ENCODE measurements at regions not wholly inside any gene's neighbourhood (a gene's known extent, or its start where the extent isn't known, plus 50 kb on each side); places are given as distances from the start of the nearest gene placed in this dataset.
"Not testable (repeated sequence)": the region's sequence is repeated elsewhere in the genome, so short reads cannot be mapped to it uniquely, and the experiment has no call there.

DNA sequence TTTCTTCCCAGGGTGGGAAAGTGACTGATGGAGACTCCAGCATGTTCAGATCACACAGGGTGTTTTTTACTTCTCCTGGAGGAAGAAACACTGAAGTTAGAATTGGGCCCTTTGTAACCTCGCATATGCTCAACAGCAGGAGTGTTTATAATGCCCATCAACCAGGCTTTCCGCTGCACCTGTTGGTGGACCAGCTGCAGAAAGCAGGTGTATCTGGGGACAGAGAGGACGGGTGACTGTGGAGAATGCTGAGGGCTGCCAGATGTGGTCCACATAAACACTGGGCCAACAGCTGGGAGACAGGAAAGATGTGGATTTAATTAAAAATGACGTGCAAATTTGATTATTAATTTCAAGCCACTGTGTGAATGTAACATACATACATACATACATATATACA is 335.5 kb upstream of the SPRED2 start:
- Mint-ChIP-seq H3K4me3 (no peak overlapping the region), H3K27ac (no peak overlapping the region), H3K4me1 (no peaks in the 10 kb centered on the region), H3K9me3 (peaks cover 0 to 5% (median 0%) of the 10 kb centered on the region in 6 donors), H3K27me3 (ENCODE audit: low read depth in 3 of 3) (peaks cover 1 to 5% (median 2%) of the 10 kb centered on the region in 3 donors), H3K36me3 (no peaks in the 10 kb centered on the region)
- no peak for DNase-seq

DNA sequence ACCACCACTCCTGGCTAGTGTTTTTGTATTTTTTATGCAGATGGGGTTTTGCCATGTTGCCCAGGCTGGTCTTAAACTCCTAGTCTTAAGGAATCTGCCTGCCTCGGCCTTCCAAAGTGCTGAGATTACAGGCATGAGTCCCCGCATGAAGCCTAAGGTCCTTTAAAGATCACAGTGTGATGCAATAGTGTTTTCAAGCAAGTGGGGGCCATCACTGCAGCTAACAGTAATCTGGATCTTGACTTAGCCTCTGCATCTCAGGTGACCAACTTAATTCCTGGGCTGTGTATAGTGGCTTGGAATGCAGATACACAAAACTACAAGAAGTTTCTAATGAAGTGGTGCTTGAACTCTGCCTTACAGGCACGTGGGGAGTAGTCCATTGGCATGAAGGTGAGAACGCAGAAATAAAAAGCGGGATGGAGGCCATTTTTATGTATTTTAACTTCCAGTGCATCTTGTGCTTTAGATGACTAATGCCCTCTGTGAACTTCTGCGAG is 334.4 kb upstream of the SPRED2 start:
- Mint-ChIP-seq H3K9me3 (peaks cover 0 to 5% (median 0%) of the 10 kb centered on the region in 6 donors), H3K27ac (no peak overlapping the region), H3K4me1 (no peaks in the 10 kb centered on the region), H3K27me3 (ENCODE audit: low read depth in 3 of 3) (peaks cover 1 to 5% (median 2%) of the 10 kb centered on the region in 3 donors), H3K4me3 (no peak overlapping the region), H3K36me3 (no peaks in the 10 kb centered on the region)
- DNase-seq, result no peak

DNA sequence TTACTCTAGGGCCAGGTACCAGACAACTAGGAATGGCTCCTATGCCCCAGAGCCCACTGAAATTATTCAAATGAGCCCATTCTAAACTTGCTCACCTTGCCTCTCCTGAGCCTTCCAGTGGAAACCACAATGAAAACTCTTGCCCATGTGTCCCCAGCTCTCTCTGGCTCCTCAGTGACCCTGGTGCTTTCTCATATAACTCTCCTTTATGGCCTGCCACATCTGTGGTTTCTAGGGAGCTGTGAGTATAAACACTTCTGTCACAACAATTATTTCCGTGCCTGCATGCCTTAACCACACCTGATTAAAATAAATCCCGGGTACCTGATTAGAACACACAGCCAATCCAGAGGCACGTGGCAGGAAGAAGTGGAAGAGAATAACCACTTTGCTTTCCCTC is 333.0 kb upstream of the SPRED2 start:
- H3K36me3 Mint-ChIP-seq, result no peaks in the 10 kb centered on the region
- H3K9me3 Mint-ChIP-seq, result peaks cover 0 to 5% (median 0%) of the 10 kb centered on the region in 6 donors
- no peaks in the 10 kb centered on the region for H3K4me1 Mint-ChIP-seq
- H3K27ac Mint-ChIP-seq, result no peak overlapping the region
- peaks cover 0 to 5% (median 1%) of the 10 kb centered on the region in 3 donors for H3K27me3 Mint-ChIP-seq (ENCODE audit: low read depth in 3 of 3)
- no peak overlapping the region for H3K4me3 Mint-ChIP-seq
- no peak for DNase-seq

DNA sequence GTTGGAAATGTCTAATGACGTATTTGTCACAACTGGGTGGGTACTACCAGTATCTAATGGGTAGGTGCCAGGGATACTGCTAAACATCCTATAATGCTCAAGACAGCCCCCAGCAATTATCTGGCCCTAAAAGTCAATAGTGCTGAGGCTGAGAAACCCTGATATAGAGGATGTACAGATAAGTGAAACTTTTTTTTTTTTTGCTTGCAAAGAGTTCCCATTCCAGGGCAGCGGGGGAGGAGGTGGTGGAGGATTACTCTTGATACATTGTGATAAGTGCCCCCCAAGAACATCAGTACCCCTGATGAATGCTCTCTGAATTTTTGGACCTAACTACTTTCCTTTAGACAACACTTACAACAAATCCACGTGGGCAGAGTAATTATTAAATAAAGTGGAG is 329.7 kb upstream of the SPRED2 start:
- H3K36me3 Mint-ChIP-seq, result no peaks in the 10 kb centered on the region
- H3K27ac Mint-ChIP-seq, result no peak overlapping the region
- peaks cover 0 to 1% (median 0%) of the 10 kb centered on the region in 3 donors for H3K27me3 Mint-ChIP-seq (ENCODE audit: low read depth in 3 of 3)
- DNase-seq, result no peak
- no peak overlapping the region for H3K4me3 Mint-ChIP-seq
- H3K4me1 Mint-ChIP-seq, result no peaks in the 10 kb centered on the region
- H3K9me3 Mint-ChIP-seq, result peaks cover 0 to 13% (median 3%) of the 10 kb centered on the region in 6 donors

DNA sequence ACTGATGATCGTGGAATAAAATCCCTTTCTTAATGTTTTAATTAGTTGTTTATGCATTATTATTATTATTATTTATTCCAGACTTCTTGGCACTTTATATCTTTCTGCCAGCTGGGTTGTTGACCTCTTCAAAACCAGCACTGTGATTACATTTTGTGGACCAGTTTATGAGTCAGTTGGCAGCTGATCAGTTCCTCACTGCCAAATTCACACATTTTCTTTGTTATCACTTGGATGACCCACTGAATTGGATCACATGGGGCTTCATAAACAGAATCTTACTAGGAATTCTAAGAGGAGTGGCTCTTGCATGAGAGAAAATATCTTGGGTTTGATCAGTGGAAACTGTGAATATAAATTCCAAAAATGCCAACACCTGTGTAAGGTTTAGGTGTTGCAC is 321.8 kb upstream of the SPRED2 start:
- no peak overlapping the region for H3K27ac Mint-ChIP-seq
- H3K9me3 Mint-ChIP-seq, result peaks cover 0 to 15% (median 4%) of the 10 kb centered on the region in 6 donors
- H3K36me3 Mint-ChIP-seq, result no peaks in the 10 kb centered on the region
- H3K4me3 Mint-ChIP-seq, result no peak overlapping the region
- H3K27me3 Mint-ChIP-seq (ENCODE audit: low read depth in 3 of 3), result peaks cover 0 to 4% (median 2%) of the 10 kb centered on the region in 3 donors
- no peaks in the 10 kb centered on the region for H3K4me1 Mint-ChIP-seq
- no peak for DNase-seq

DNA sequence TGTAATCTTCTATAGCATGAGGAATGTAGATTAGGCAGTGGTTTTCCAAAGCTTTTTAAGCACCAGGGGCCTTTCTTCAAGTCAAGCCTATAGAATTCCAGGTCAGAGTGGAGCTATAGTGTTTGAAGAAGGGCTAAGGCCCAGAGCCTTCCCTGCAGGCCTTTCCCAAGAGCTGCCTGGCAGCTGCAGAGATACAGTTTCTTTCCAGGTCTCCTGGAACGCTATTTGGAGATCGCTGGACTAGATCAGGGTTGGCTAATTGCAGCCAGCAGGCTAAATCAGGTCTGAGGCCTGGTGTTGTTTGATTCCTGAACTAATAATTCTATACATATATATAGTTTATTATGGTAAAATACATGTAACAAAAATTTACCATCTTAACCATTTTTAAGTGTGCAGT is 319.0 kb upstream of the SPRED2 start:
- H3K27ac Mint-ChIP-seq, result no peak overlapping the region
- no peak overlapping the region for H3K4me3 Mint-ChIP-seq
- H3K27me3 Mint-ChIP-seq (ENCODE audit: low read depth in 3 of 3), result peaks cover 0 to 4% (median 2%) of the 10 kb centered on the region in 3 donors
- peaks cover 0 to 5% (median 0%) of the 10 kb centered on the region in 6 donors for H3K9me3 Mint-ChIP-seq
- DNase-seq, result no peak
- H3K36me3 Mint-ChIP-seq, result no peaks in the 10 kb centered on the region
- H3K4me1 Mint-ChIP-seq, result no peaks in the 10 kb centered on the region

DNA sequence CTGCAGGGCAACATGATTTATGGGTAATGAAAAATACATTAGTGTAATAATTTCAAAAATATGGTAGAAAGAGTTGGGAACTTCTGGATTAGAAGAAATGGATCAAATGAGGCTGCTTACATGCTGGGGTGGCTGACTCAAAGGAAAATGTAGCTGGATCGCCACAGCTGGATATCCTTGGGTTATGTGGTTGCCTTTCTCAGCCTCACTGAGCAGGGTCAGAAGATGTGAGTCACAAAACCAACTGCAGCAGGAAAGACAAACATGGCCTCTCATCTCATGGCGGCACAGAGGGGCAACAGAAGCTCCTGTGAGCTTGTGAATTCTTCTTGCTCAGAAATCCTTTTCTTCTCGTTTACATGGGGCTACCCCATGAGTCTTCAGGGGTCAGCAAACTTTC is 317.1 kb upstream of the SPRED2 start:
- Mint-ChIP-seq H3K9me3 (peaks cover 0 to 2% (median 0%) of the 10 kb centered on the region in 6 donors), H3K36me3 (no peaks in the 10 kb centered on the region), H3K27me3 (ENCODE audit: low read depth in 3 of 3) (peaks cover 0 to 4% (median 2%) of the 10 kb centered on the region in 3 donors), H3K4me3 (no peak overlapping the region), H3K27ac (no peak overlapping the region), H3K4me1 (no peaks in the 10 kb centered on the region)
- no peak for DNase-seq

DNA sequence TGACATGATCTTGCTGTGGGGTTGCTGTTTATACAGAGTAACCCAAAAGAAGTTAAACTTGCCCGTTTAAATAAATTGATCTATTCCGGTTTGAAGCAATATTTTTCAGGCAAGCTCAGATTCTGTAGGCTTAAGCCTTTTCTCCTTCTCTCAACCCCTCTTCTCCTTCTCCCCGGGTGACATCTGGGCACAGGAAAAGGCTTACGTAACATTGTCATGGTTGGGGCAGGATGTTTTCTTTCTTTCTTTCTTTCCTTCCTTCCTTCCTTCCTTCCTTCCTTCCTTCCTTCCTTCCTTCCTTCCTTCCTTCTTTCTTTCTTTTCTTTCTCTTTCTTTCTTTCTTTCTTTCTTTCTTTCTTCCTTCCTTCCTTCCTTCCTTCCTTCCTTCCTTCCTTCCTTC is 315.5 kb upstream of the SPRED2 start:
- H3K9me3 Mint-ChIP-seq; H3K27ac Mint-ChIP-seq; DNase-seq; H3K27me3 Mint-ChIP-seq (ENCODE audit: low read depth in 3 of 3); H3K4me1 Mint-ChIP-seq; H3K36me3 Mint-ChIP-seq; H3K4me3 Mint-ChIP-seq: not testable (repeated sequence)

DNA sequence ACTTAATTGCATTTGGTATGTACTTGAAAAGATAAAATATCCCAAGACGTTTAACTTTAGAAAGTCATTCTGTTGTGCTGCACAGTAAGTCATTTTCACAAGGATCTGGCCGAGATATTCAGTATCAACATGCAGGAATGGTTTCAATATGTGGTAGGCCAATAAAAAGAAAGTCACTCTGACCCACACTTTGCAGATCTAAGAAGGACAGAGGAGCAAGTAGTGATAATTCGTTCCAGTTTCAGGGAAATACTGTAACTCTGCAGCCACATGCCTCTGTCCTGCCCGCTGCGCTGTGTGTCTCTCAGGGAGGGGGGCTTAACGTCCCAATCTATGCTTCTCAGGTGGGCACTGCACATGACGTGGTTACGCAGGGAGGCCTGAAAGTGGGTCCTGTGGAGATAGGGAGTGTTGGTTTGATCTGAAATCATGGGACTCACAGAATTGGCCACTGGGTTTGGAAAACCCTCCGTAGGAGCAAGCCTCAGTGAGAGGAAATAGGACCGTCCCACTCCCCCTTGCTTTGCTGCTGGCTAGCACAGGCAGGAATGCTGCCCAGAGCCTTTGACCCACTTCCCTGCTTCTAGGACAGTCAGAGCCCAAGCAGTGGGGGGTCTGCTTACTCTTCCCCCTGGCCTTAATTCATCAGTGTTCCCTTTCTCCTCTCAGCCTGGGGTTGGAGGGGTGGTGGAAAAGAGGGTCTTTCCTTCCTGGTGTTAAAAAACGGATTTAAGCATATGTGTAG is 314.7 kb upstream of the SPRED2 start:
- H3K36me3 Mint-ChIP-seq, result no peaks in the 10 kb centered on the region
- H3K9me3 Mint-ChIP-seq, result no peaks in the 10 kb centered on the region
- H3K4me1 Mint-ChIP-seq, result no peaks in the 10 kb centered on the region
- DNase-seq, result no peak
- H3K4me3 Mint-ChIP-seq, result no peak overlapping the region
- peaks cover 2 to 4% (median 4%) of the 10 kb centered on the region in 3 donors for H3K27me3 Mint-ChIP-seq (ENCODE audit: low read depth in 3 of 3)
- no peak overlapping the region for H3K27ac Mint-ChIP-seq

DNA sequence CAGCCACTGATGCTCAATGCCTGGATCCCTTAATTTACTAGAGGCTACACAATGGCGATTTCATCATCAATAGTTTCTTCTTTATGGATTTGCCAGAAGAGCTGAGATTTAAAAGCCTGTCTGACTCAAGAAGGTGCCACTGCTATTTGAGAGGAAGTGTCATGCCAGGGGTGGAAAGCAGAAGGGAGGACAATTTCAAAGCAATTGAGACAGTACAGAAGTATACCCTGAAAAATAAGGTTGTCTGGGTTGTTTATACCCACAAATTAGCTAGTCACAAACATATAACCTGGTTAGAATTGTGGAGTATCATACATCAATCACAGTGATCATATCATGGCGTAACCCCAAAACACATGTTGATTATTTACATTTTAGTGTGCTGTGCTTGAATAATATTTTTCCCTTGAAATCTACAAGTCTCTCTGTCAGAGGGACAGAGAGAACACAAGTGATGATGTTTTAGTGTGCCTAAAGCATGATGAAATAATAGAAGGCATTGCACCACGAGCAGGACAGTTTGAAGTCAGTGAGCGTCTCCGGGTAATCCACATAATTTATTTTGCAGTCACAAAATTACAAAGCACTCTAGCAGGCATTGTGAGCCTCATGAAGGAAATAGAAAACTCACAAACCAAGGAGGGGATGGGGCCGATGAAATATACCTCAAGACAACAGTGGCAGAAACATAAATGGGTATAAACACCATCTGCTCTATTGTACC is 312.2 kb upstream of the SPRED2 start:
- Mint-ChIP-seq H3K27ac (no peak overlapping the region), H3K9me3 (no peaks in the 10 kb centered on the region), H3K36me3 (no peaks in the 10 kb centered on the region), H3K4me3 (no peak overlapping the region), H3K4me1 (no peaks in the 10 kb centered on the region), H3K27me3 (ENCODE audit: low read depth in 3 of 3) (peaks cover 4 to 5% (median 5%) of the 10 kb centered on the region in 3 donors)
- DNase-seq, result no peak

DNA sequence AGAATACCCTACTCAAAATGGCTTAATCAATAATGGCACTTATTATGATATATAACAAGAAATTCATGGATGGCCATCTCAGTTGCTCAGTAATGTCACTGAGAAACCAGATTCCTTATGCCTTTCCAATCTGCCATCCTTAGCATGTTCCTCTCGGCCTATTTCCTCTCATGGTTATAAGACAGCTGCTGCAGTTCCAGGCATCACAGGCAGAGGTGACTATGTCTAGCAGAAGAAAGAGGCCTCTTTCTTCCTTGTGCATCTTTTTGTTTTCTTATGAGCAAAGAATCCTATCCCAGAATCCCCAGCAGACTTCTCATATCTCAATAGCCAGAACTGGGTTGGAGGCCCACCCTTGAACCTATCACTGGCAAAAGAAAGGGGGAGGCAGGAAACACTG is 310.6 kb upstream of the SPRED2 start:
- H3K27ac Mint-ChIP-seq, result no peak overlapping the region
- no peaks in the 10 kb centered on the region for H3K4me1 Mint-ChIP-seq
- peaks cover 4 to 5% (median 5%) of the 10 kb centered on the region in 3 donors for H3K27me3 Mint-ChIP-seq (ENCODE audit: low read depth in 3 of 3)
- no peak overlapping the region for H3K4me3 Mint-ChIP-seq
- H3K36me3 Mint-ChIP-seq, result no peaks in the 10 kb centered on the region
- no peaks in the 10 kb centered on the region for H3K9me3 Mint-ChIP-seq
- DNase-seq, result no peak

DNA sequence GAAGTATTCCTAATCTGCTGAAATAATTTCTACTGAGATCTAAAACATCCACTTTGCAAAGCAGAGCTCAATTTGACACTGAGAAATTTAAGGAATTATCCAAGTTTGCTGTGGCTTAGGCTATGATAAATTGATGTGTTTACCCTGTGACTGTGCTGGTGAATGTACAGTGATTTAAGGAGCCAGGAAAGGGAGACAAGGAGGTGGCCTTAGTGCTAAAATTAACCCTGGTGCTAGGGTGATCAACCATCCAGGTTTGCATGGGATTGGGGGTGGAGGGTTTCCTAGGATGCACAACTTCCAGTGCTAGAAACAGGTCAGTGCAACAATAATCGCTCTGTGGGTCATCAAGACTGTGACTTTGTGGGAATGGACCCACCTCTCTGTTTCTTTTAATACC is 307.5 kb upstream of the SPRED2 start:
- Mint-ChIP-seq H3K4me3 (no peak overlapping the region), H3K27ac (no peak overlapping the region), H3K9me3 (no peaks in the 10 kb centered on the region), H3K27me3 (ENCODE audit: low read depth in 3 of 3) (peaks cover 4 to 5% (median 5%) of the 10 kb centered on the region in 3 donors), H3K4me1 (no peaks in the 10 kb centered on the region), H3K36me3 (no peaks in the 10 kb centered on the region)
- DNase-seq, result no peak

DNA sequence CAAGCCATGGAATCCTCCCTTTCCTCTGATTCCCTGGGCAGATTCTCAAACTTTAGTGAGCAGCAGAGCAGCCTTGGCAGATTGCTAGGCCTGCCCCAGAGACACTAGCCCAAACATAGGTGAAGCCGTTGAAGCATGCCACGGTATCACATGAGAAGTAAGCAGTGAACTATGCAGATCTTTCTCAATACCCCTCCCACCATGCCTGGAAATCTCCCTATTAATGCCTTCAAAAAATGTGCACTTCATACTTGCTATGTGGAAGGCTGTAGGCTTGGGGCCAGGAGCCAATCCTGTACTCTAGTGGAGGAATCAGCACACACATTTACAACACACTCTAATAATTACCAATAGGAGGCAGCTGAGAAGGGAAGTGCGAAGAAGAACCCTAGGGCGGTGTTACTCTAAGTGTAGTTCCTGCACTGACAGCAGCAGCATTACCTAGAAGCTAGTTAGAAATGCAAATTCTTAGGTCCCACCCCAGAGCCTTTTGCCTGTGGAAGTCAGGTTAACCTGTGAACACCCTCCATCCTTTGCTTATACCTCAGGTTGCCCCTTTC is 305.1 kb upstream of the SPRED2 start:
- Mint-ChIP-seq H3K4me3 (no peak overlapping the region), H3K4me1 (no peaks in the 10 kb centered on the region), H3K9me3 (no peaks in the 10 kb centered on the region), H3K27me3 (ENCODE audit: low read depth in 3 of 3) (peaks cover 3 to 5% (median 4%) of the 10 kb centered on the region in 3 donors), H3K27ac (no peak overlapping the region), H3K36me3 (no peaks in the 10 kb centered on the region)
- no peak for DNase-seq

DNA sequence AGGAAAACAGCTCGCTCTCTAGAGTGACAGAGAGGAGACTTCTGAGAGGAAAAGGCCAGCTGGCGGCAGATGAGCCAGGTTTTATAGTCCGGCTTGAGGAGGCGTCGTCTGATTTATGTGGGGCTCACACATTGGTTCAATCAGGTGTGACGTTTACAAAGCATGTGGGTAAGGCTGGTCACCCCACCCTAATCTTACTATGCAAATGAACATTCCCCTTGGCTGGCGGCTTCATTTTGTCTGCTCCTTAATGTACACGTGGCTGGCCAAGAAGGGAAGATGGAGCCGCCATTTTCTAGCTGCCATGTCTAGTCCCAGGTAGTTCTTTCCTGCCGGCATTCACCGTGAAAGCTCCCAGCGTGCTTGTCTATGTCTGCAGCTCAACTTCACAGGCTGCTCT is 299.1 kb upstream of the SPRED2 start:
- no peak for DNase-seq
- Mint-ChIP-seq H3K27me3 (ENCODE audit: low read depth in 3 of 3) (peaks cover 0 to 1% (median 0%) of the 10 kb centered on the region in 3 donors), H3K36me3 (no peaks in the 10 kb centered on the region), H3K9me3 (peaks cover 0 to 2% (median 0%) of the 10 kb centered on the region in 6 donors), H3K4me1 (no peaks in the 10 kb centered on the region), H3K27ac (no peak overlapping the region), H3K4me3 (no peak overlapping the region)
